H1 (cell line): ENCODE measurements at regions not wholly inside any gene's neighbourhood (a gene's known extent, or its start where the extent isn't known, plus 50 kb on each side); places are given as distances from the start of the nearest gene placed in this dataset.

ENCODE experiments used
- BACH1 ChIP-seq: IDR thresholded peaks from 2 replicates; pipeline ENCODE4 v1.6.1; 2012; ENCODE audit warnings: low read length, improper control_type of control experiment
- CEBPB ChIP-seq: IDR thresholded peaks from 2 replicates; pipeline ENCODE4 v1.6.1; 2012; ENCODE audit warnings: low read depth, low read length
- GTF2F1 ChIP-seq: IDR thresholded peaks from 2 replicates; pipeline ENCODE4 v1.6.1; 2012; ENCODE audit warnings: low read depth, low read length, improper control_type of control experiment, borderline replicate concordance
- RNF2 ChIP-seq: fragments of 200-900, 300-1000 bp; sonication (generic); IDR thresholded peaks from 2 replicates; pipeline ENCODE4 v1.7.1; 2016; ENCODE audit warnings: borderline replicate concordance, low read depth, mild to moderate bottlenecking, antibody characterized with exemption, low read length; ENCODE audit not compliant: poor library complexity, severe bottlenecking; ENCODE audit errors: missing control alignments
- TCF12 ChIP-seq: IDR thresholded peaks from 2 replicates; pipeline ENCODE4 v1.6.1; 2011; ENCODE audit warnings: low read depth, mild to moderate bottlenecking, low read length
- TF ChIP-seq, protein P1 (sequence below): IDR thresholded peaks from 2 replicates; pipeline ENCODE4 v1.6.1; 2011; ENCODE audit warnings: low read length, improper control_type of control experiment

DNA sequence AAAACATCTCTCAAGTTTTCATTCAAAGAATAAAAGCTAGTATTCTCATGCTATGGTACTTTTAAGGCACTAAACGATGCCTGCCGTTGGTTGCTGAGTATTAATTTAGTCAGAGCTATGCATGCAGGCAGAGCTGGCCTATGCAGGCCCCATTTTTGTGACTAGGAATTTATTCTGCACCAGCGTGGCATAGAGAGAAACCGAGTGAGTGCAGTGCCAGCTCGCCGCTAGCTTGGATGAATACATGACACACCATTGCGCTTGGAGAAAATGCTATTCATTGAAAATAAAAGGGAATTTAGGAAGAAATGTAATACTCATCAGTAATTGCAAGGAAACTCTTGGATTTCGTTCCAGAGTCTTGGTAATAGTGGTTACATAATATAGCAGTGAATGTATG, 231.6 kb upstream of the RBFOX1 start (continued):
- TF ChIP-seq RNF2: no peak
- TF ChIP-seq, protein P1, sequence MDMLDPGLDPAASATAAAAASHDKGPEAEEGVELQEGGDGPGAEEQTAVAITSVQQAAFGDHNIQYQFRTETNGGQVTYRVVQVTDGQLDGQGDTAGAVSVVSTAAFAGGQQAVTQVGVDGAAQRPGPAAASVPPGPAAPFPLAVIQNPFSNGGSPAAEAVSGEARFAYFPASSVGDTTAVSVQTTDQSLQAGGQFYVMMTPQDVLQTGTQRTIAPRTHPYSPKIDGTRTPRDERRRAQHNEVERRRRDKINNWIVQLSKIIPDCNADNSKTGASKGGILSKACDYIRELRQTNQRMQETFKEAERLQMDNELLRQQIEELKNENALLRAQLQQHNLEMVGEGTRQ: no peak
- TF ChIP-seq TCF12: no peak
- no peak for TF ChIP-seq GTF2F1
- no peak for TF ChIP-seq BACH1
- TF ChIP-seq CEBPB: no peak
